Endothelial cell (in vitro differentiated cells): ENCODE measurements at regions not wholly inside any gene's neighbourhood (a gene's known extent, or its start where the extent isn't known, plus 50 kb on each side); places are given as distances from the start of the nearest gene placed in this dataset.

Experiments used
- DNase-seq: peaks from one replicate; pipeline ENCODE4 v3.0.0; 2021; ENCODE audit warnings: low spot score
- H3K27ac Mint-ChIP-seq: one replicate; pipeline ENCODE4 v1.8.0; 2021; ENCODE audit warnings: mixed read lengths, inconsistent platforms; ENCODE audit not compliant: unreplicated experiment
- H3K27me3 Mint-ChIP-seq: one replicate; pipeline ENCODE4 v1.8.0; 2021; ENCODE audit warnings: mild to moderate bottlenecking, moderate library complexity, mixed read lengths, inconsistent platforms; ENCODE audit not compliant: unreplicated experiment
- H3K36me3 Mint-ChIP-seq: one replicate; pipeline ENCODE4 v1.8.0; 2021; ENCODE audit warnings: mild to moderate bottlenecking, low read depth, mixed read lengths, inconsistent platforms; ENCODE audit not compliant: unreplicated experiment
- H3K4me1 Mint-ChIP-seq: one replicate; pipeline ENCODE4 v1.8.0; 2021; ENCODE audit warnings: mild to moderate bottlenecking, mixed read lengths, inconsistent platforms; ENCODE audit not compliant: unreplicated experiment
- H3K4me3 Mint-ChIP-seq: one replicate; pipeline ENCODE4 v1.8.0; 2021; ENCODE audit warnings: mild to moderate bottlenecking, mixed read lengths, inconsistent platforms; ENCODE audit not compliant: unreplicated experiment
- H3K9me3 Mint-ChIP-seq: one replicate; pipeline ENCODE4 v1.8.0; 2021; ENCODE audit warnings: mixed read lengths, inconsistent platforms; ENCODE audit not compliant: unreplicated experiment
- TF ChIP-seq, protein P1 (sequence below): fragments of 200-600 bp; sonication (generic); IDR thresholded peaks from one replicate; pipeline ENCODE4 v1.5.0; 2021; ENCODE audit warnings: antibody characterized with exemption; ENCODE audit not compliant: unreplicated experiment

DNA sequence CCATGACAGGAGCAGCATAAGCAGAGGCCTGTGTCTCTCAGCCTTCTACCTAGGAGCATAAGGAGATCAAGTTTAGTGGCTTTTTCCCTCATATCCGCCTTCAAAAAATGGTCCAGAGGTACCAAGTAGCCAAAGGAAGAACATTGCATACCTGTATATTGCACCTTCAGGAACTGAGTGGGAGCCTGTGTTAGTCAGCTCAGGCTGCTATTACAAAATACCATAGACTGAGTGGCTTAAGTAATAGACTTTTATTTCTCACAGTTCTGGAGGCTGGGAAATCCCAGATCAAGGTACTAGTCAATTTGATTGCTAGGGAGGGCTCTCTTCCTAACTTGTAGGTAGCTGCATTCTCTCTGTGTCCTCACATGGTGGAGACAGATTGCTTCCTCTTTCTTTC, 597.4 kb upstream of the PTGER4 start:
- no peaks in the 10 kb centered on the region for H3K9me3 Mint-ChIP-seq
- DNase-seq = no peak
- TF ChIP-seq, protein P1, sequence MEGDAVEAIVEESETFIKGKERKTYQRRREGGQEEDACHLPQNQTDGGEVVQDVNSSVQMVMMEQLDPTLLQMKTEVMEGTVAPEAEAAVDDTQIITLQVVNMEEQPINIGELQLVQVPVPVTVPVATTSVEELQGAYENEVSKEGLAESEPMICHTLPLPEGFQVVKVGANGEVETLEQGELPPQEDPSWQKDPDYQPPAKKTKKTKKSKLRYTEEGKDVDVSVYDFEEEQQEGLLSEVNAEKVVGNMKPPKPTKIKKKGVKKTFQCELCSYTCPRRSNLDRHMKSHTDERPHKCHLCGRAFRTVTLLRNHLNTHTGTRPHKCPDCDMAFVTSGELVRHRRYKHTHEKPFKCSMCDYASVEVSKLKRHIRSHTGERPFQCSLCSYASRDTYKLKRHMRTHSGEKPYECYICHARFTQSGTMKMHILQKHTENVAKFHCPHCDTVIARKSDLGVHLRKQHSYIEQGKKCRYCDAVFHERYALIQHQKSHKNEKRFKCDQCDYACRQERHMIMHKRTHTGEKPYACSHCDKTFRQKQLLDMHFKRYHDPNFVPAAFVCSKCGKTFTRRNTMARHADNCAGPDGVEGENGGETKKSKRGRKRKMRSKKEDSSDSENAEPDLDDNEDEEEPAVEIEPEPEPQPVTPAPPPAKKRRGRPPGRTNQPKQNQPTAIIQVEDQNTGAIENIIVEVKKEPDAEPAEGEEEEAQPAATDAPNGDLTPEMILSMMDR = no peak
- H3K36me3 Mint-ChIP-seq = no peaks in the 10 kb centered on the region
- no peaks in the 10 kb centered on the region for H3K27me3 Mint-ChIP-seq
- H3K4me1 Mint-ChIP-seq = no peaks in the 10 kb centered on the region
- H3K4me3 Mint-ChIP-seq = no peak overlapping the region
- H3K27ac Mint-ChIP-seq = no peak overlapping the region

GRCh38 chr5:40080191-40080590, 599.5 kb upstream of the PTGER4 start:
- Mint-ChIP-seq H3K27me3 (no peaks in the 10 kb centered on the region), H3K27ac (no peak overlapping the region), H3K4me3 (no peak overlapping the region), H3K36me3 (no peaks in the 10 kb centered on the region), H3K4me1 (no peaks in the 10 kb centered on the region), H3K9me3 (no peaks in the 10 kb centered on the region)
- no peak for DNase-seq
- TF ChIP-seq, protein P1 = no peak

DNA sequence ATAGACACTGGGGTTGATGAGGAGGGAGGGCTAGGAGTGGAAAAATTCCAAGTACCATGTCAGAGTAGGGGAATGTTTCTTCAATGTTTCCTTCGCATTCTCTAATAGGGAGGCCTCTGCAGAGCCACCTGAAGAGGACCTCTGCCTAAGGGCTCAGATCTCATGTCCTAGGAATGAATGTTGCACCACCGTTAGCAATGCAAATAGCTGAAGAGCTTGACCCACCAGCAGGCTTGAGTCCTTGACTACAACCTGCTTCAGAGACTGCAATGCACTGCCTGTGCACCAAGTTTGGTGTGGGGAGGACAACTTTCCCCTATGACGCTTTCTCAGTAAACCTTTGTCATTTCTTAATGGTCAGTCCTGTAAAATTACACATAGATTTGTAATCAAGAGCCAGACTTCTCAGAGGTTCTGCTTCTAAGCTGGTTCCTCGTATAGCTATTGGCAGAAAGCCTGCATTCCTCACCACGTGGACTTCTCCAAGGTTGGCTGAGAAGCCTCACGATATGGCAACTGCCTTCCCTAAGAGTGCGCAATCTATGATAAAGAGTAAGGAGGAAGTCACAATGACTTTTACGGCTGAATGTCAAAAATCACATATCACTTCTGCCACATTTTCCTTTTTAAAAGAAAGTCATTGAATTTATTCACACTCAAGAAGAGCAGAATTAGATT, 600.7 kb upstream of the PTGER4 start:
- no peak for DNase-seq
- TF ChIP-seq, protein P1 = no peak
- Mint-ChIP-seq H3K4me3 (no peak overlapping the region), H3K36me3 (no peaks in the 10 kb centered on the region), H3K4me1 (no peaks in the 10 kb centered on the region), H3K27ac (no peak overlapping the region), H3K27me3 (no peaks in the 10 kb centered on the region), H3K9me3 (no peaks in the 10 kb centered on the region)

GRCh38 chr5:40074826-40075225, 604.9 kb upstream of the PTGER4 start:
- TF ChIP-seq, protein P1 = no peak
- H3K36me3 Mint-ChIP-seq = no peaks in the 10 kb centered on the region
- H3K27me3 Mint-ChIP-seq = no peaks in the 10 kb centered on the region
- H3K4me3 Mint-ChIP-seq = no peak overlapping the region
- H3K4me1 Mint-ChIP-seq = no peaks in the 10 kb centered on the region
- DNase-seq = no peak
- H3K9me3 Mint-ChIP-seq = no peaks in the 10 kb centered on the region
- no peak overlapping the region for H3K27ac Mint-ChIP-seq

GRCh38 chr5:40073927-40074326, 605.8 kb upstream of the PTGER4 start:
- Mint-ChIP-seq H3K4me3 (no peak overlapping the region), H3K9me3 (no peaks in the 10 kb centered on the region), H3K4me1 (no peaks in the 10 kb centered on the region), H3K27me3 (peaks cover 1% of the 10 kb centered on the region), H3K27ac (no peak overlapping the region), H3K36me3 (no peaks in the 10 kb centered on the region)
- DNase-seq = no peak
- TF ChIP-seq, protein P1 = no peak
